ENCODE measurements at regions not wholly inside any gene's neighbourhood (a gene's known extent, or its start where the extent isn't known, plus 50 kb on each side); places are given as distances from the start of the nearest gene placed in this dataset.

DNA sequence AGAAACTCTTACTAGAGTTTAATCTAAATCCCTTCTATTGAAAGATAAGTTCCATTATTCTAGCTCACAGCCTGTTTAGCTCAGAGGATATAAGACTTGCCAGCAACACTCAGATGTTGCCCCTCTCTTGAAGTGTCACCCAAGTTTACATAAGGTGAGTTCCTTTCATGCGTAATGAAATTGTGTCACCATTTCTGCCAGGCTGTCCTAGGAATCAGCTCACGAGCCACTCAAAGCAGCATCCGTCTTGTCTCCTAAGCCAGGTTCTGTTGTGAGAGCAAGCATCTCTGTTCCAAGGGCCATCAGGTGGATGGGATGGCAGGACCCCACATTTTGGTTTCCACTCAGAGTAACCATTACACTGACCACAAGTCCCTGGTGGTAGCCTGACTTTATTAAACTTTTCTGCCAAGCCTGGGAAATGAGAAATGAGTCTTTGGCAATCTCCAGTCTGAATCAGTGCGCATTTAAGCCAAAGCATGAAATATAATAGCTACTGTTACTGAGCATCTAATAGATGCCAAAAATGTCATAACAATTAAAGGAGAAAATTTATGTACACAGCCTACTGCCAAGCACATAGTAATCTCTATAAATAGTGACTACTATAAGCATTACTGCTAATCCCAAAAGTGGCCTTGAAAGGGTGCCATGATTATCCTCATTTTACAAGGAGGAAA is 179.6 kb upstream of the MIR17HG start:
- Histone ChIP-seq H3K4me3 (ENCODE audit: low read length) (no peak overlapping the region), H3K27me3 (ENCODE audit: insufficient read depth, low read length) (no peaks in the 10 kb centered on the region), H3K4me1 (ENCODE audit: insufficient read depth, low read length) (no peaks in the 10 kb centered on the region), H3K9me3 (ENCODE audit: low read depth, low read length) (no peaks in the 10 kb centered on the region)

DNA sequence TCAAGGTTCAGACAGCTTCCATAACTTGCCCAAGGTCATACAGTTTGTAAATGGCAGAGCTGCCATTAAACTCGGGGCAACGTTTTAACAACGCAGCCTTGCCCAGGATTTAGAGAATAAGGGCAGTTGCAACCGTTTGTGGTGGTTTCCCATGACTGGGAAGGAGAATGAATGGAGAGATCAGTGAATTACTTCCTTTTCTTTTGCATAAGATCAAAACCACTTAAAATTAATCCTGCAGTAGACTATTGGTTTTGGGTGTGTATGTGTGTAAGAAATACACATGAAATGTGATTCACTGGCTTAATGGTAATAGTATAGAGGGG is 179.1 kb upstream of the MIR17HG start:
- H3K4me1 ChIP-seq (ENCODE audit: insufficient read depth, low read length): no peaks in the 10 kb centered on the region
- H3K27me3 ChIP-seq (ENCODE audit: insufficient read depth, low read length): no peaks in the 10 kb centered on the region
- no peaks in the 10 kb centered on the region for H3K9me3 ChIP-seq (ENCODE audit: low read depth, low read length)
- no peak overlapping the region for H3K4me3 ChIP-seq (ENCODE audit: low read length)

- Histone ChIP-seq H3K27me3 (ENCODE audit: insufficient read depth, low read length) (no peaks in the 10 kb centered on the region), H3K4me3 (ENCODE audit: low read length) (no peak overlapping the region), H3K4me1 (ENCODE audit: insufficient read depth, low read length) (no peaks in the 10 kb centered on the region), H3K9me3 (ENCODE audit: low read depth, low read length) (no peaks in the 10 kb centered on the region)
These were observed 178.0 kb upstream of the MIR17HG start for GRCh38 chr13:91169321-91170050.

DNA sequence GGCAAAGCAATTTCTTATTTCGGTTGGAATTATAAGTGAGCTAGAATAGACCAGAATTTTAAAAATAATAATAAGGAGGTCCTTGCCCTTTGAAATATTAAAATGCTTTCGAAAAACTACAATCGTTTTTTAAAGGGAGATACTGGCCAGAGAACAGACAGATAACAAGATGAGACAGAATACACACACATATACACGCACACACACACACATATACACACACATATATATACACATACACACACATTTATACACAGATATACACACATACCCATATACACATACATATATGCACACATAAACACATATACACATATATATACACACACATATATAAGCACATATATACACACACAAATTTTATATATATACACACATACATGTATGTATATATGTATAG is 175.3 kb upstream of the MIR17HG start:
- Histone ChIP-seq H3K4me3 (ENCODE audit: low read length) (no peak overlapping the region), H3K27me3 (ENCODE audit: insufficient read depth, low read length) (no peaks in the 10 kb centered on the region), H3K9me3 (ENCODE audit: low read depth, low read length) (no peaks in the 10 kb centered on the region), H3K4me1 (ENCODE audit: insufficient read depth, low read length) (no peaks in the 10 kb centered on the region)

GRCh38 chr13:91174886-91175501 is 172.5 kb upstream of the MIR17HG start:
- no peaks in the 10 kb centered on the region for H3K4me1 ChIP-seq (ENCODE audit: insufficient read depth, low read length)
- H3K4me3 ChIP-seq (ENCODE audit: low read length): no peak overlapping the region
- no peaks in the 10 kb centered on the region for H3K9me3 ChIP-seq (ENCODE audit: low read depth, low read length)

DNA sequence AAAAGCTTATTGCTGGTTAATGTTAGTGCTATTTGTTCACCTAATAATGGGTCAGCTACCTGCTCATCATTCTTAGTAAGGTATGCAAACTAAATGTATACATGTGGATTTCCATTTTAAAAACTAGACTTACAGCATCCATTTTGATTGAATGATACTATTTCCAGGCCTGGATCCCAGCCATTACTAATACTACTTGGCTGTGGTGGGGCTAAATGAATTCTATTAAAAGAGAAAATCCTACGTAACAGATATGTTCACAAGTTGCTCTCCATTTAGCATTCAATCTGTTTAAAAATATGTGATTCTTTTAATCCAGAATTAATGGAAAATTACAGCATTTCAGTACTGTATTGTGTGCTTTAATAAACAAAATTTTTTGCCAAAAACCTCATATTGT is 169.4 kb upstream of the MIR17HG start:
- H3K27me3 ChIP-seq (ENCODE audit: insufficient read depth, low read length): no peaks in the 10 kb centered on the region
- no peaks in the 10 kb centered on the region for H3K9me3 ChIP-seq (ENCODE audit: low read depth, low read length)
- H3K4me1 ChIP-seq (ENCODE audit: insufficient read depth, low read length): no peaks in the 10 kb centered on the region
- H3K4me3 ChIP-seq (ENCODE audit: low read length): no peak overlapping the region

More at GRCh38 chr13:91174886-91175501, 172.5 kb upstream of the MIR17HG start:
- H3K27me3 ChIP-seq (ENCODE audit: insufficient read depth, low read length): no peaks in the 10 kb centered on the region

DNA sequence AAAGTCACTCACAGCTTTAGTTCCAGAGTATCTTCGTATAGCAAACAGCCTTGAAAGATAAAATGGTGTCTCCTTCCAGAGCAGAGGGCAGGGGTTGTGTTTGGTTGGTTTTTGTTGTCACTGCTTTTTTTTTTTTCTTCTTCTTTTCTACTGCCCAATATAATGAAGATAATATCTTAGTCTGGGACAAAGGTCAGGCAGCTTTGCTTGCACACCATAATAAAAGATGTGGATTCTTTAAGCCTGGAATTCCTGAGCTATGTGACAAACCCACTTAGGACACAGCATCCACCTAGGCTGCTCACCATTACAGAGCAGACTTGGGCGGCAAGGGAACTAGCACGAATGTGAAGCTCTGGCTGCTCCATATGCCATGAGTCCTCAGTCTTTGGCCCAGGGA is 165.6 kb upstream of the MIR17HG start:
- no peaks in the 10 kb centered on the region for H3K27me3 ChIP-seq (ENCODE audit: insufficient read depth, low read length)
- no peak overlapping the region for H3K4me3 ChIP-seq (ENCODE audit: low read length)
- no peaks in the 10 kb centered on the region for H3K4me1 ChIP-seq (ENCODE audit: insufficient read depth, low read length)
- no peaks in the 10 kb centered on the region for H3K9me3 ChIP-seq (ENCODE audit: low read depth, low read length)

- H3K27me3 ChIP-seq (ENCODE audit: insufficient read depth, low read length): no peaks in the 10 kb centered on the region
- H3K4me1 ChIP-seq (ENCODE audit: insufficient read depth, low read length): no peaks in the 10 kb centered on the region
- H3K9me3 ChIP-seq (ENCODE audit: low read depth, low read length): no peaks in the 10 kb centered on the region
- no peak overlapping the region for H3K4me3 ChIP-seq (ENCODE audit: low read length)
These were observed 163.1 kb upstream of the MIR17HG start for GRCh38 chr13:91184244-91184926.

GRCh38 chr13:91185294-91185863 is 162.1 kb upstream of the MIR17HG start:
- H3K27me3 ChIP-seq (ENCODE audit: insufficient read depth, low read length): no peaks in the 10 kb centered on the region
- H3K9me3 ChIP-seq (ENCODE audit: low read depth, low read length): no peaks in the 10 kb centered on the region
- H3K4me1 ChIP-seq (ENCODE audit: insufficient read depth, low read length): no peaks in the 10 kb centered on the region
- H3K4me3 ChIP-seq (ENCODE audit: low read length): no peak overlapping the region

- Histone ChIP-seq H3K27me3 (ENCODE audit: insufficient read depth, low read length) (no peaks in the 10 kb centered on the region), H3K4me1 (ENCODE audit: insufficient read depth, low read length) (no peaks in the 10 kb centered on the region), H3K4me3 (ENCODE audit: low read length) (no peak overlapping the region), H3K9me3 (ENCODE audit: low read depth, low read length) (no peaks in the 10 kb centered on the region)
These were observed 160.0 kb upstream of the MIR17HG start for GRCh38 chr13:91187522-91187921.

DNA sequence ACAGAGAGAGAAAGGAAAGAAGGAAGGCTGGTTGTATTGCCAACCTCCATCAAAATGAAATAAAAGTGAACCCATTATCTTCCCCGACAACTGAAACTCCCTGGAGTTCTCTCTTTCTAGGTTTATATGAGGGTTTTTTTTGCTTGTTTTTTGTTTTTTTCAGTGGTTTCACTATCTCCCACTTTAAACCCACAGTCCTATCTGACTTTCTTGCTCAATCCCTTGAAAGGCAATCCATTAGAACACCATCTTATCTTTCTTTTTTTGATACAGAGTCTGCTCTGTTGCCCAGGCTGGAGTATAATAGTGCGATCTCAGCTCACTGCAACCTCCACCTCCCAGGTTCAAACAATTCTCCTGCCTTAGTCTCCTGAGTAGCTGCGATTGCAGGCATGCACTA is 158.0 kb upstream of the MIR17HG start:
- Histone ChIP-seq H3K9me3 (ENCODE audit: low read depth, low read length) (no peaks in the 10 kb centered on the region), H3K4me1 (ENCODE audit: insufficient read depth, low read length) (no peaks in the 10 kb centered on the region), H3K27me3 (ENCODE audit: insufficient read depth, low read length) (no peaks in the 10 kb centered on the region), H3K4me3 (ENCODE audit: low read length) (no peak overlapping the region)

DNA sequence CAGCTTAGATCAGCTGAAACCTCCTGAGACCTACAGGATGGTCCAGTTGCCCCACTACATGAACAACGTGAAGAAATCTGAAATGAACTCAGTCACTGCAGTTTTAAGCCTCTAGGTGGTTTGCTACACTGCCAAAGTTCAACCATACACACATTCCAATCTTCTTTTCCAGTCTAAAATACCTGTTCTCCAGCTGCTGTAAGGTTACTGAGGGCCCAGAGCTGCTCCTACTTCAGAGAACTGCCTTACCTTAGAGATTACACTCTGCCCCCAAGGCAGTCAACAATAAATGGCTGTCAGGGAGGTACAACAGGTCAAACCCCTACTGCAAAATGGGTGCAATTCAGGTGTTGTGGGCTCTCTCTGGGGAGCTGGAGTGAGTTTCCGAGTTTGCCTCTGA is 154.1 kb upstream of the MIR17HG start:
- H3K4me1 ChIP-seq (ENCODE audit: insufficient read depth, low read length): no peaks in the 10 kb centered on the region
- H3K27me3 ChIP-seq (ENCODE audit: insufficient read depth, low read length): no peaks in the 10 kb centered on the region
- H3K4me3 ChIP-seq (ENCODE audit: low read length): no peak overlapping the region
- no peaks in the 10 kb centered on the region for H3K9me3 ChIP-seq (ENCODE audit: low read depth, low read length)

GRCh38 chr13:91195789-91196188 is 151.7 kb upstream of the MIR17HG start:
- Histone ChIP-seq H3K4me1 (ENCODE audit: insufficient read depth, low read length) (no peaks in the 10 kb centered on the region), H3K27me3 (ENCODE audit: insufficient read depth, low read length) (no peaks in the 10 kb centered on the region), H3K9me3 (ENCODE audit: low read depth, low read length) (no peaks in the 10 kb centered on the region), H3K4me3 (ENCODE audit: low read length) (no peak overlapping the region)

GRCh38 chr13:91196958-91197357 is 150.5 kb upstream of the MIR17HG start:
- no peaks in the 10 kb centered on the region for H3K9me3 ChIP-seq (ENCODE audit: low read depth, low read length)
- no peaks in the 10 kb centered on the region for H3K4me1 ChIP-seq (ENCODE audit: insufficient read depth, low read length)
- H3K27me3 ChIP-seq (ENCODE audit: insufficient read depth, low read length): no peaks in the 10 kb centered on the region
- H3K4me3 ChIP-seq (ENCODE audit: low read length): no peak overlapping the region

GRCh38 chr13:91199866-91200265 is 147.6 kb upstream of the MIR17HG start:
- Histone ChIP-seq H3K9me3 (ENCODE audit: low read depth, low read length) (no peaks in the 10 kb centered on the region), H3K4me1 (ENCODE audit: insufficient read depth, low read length) (no peaks in the 10 kb centered on the region), H3K4me3 (ENCODE audit: low read length) (no peak overlapping the region), H3K27me3 (ENCODE audit: insufficient read depth, low read length) (no peaks in the 10 kb centered on the region)

Measured in mononuclear cell (primary cell).